Neural cell (in vitro differentiated cells): ENCODE measurements at regions not wholly inside any gene's neighbourhood (a gene's known extent, or its start where the extent isn't known, plus 50 kb on each side); places are given as distances from the start of the nearest gene placed in this dataset.

Experiments
- CTCF ChIP-seq: fragments of 450-650 bp; IDR thresholded peaks from 2 replicates; pipeline ENCODE4 v1.5.1; 2014; ENCODE audit warnings: antibody characterized with exemption, mild to moderate bottlenecking, moderate library complexity; ENCODE audit not compliant: poor library complexity, severe bottlenecking
- EP300 ChIP-seq: fragments of 450-650 bp; conservative IDR thresholded peaks from 2 replicates; pipeline ENCODE4 v1.6.1; 2014; ENCODE audit warnings: antibody characterized with exemption, mild to moderate bottlenecking, moderate library complexity; ENCODE audit not compliant: poor library complexity, severe bottlenecking
- EZH2 ChIP-seq: fragments of 200-600, 300-800 bp; shearing (Covaris generic), sonication (generic); IDR thresholded peaks from 2 replicates; pipeline ENCODE4 v1.6.1; 2014; ENCODE audit warnings: antibody characterized with exemption, low read length, borderline replicate concordance, mild to moderate bottlenecking; ENCODE audit not compliant: insufficient read depth, poor library complexity, severe bottlenecking
- MXI1 ChIP-seq: fragments of 450-650 bp; conservative IDR thresholded peaks from 2 replicates; pipeline ENCODE4 v1.6.1; 2014; ENCODE audit warnings: antibody characterized with exemption, mild to moderate bottlenecking; ENCODE audit not compliant: poor library complexity, severe bottlenecking
- POLR2AphosphoS5 ChIP-seq: IDR thresholded peaks from 2 replicates; pipeline ENCODE4 v1.6.1; 2012
- REST ChIP-seq: IDR thresholded peaks from 2 replicates; pipeline ENCODE4 v1.6.1; 2012; ENCODE audit warnings: borderline replicate concordance
- SMC3 ChIP-seq: fragments of 450-650 bp; conservative IDR thresholded peaks from 2 replicates; pipeline ENCODE4 v1.6.1; 2014; ENCODE audit warnings: antibody characterized with exemption, mild to moderate bottlenecking, moderate library complexity; ENCODE audit not compliant: poor library complexity

GRCh38 chr10:78781991-78782390, 286.8 kb upstream of the ZMIZ1 start:
- no peak for TF ChIP-seq EP300
- no peak for TF ChIP-seq CTCF
- no peak for TF ChIP-seq POLR2AphosphoS5
- no peak for TF ChIP-seq REST
- no peak for TF ChIP-seq SMC3
- no peak for TF ChIP-seq EZH2
- TF ChIP-seq MXI1, result no peak
